MM.1S (cell line): ENCODE measurements at regions not wholly inside any gene's neighbourhood (a gene's known extent, or its start where the extent isn't known, plus 50 kb on each side); places are given as distances from the start of the nearest gene placed in this dataset.

Experiments used
- DNase-seq: peaks from one replicate; pipeline ENCODE4 v3.0.0-alpha.2; 2015
- H2AFZ ChIP-seq: fragments of 300-600 bp; sonication (generic); 2 replicates; pipeline ENCODE4 v1.6.0; 2016; ENCODE audit warnings: antibody characterized with exemption, low read length
- H3F3A ChIP-seq: fragments of 300-600 bp; sonication (generic); 2 replicates; pipeline ENCODE4 v1.6.1; 2016; ENCODE audit warnings: mild to moderate bottlenecking, antibody characterized with exemption, low read length, moderate library complexity, mixed read lengths; ENCODE audit not compliant: insufficient read depth
- H3K27ac ChIP-seq: fragments of 300-600 bp; sonication (generic); 2 replicates; pipeline ENCODE4 v1.5.1; 2016; ENCODE audit warnings: mild to moderate bottlenecking, low read length
- H3K27me3 ChIP-seq: fragments of 300-600 bp; sonication (generic); replicated peaks from 2 replicates; pipeline ENCODE4 v1.6.0; 2016; ENCODE audit warnings: low read length; ENCODE audit not compliant: insufficient read depth
- H3K36me3 ChIP-seq: fragments of 300-600 bp; sonication (generic); replicated peaks from 2 replicates; pipeline ENCODE4 v1.6.1; 2016; ENCODE audit warnings: mild to moderate bottlenecking, low read length, mixed read lengths; ENCODE audit not compliant: insufficient read depth
- H3K4me1 ChIP-seq: fragments of 300-600 bp; sonication (generic); 2 replicates; pipeline ENCODE4 v1.6.1; 2016; ENCODE audit warnings: low read length, mixed read lengths
- H3K4me2 ChIP-seq: fragments of 300-600 bp; sonication (generic); 2 replicates; pipeline ENCODE4 v1.6.0; 2016; ENCODE audit warnings: low read depth, low read length
- H3K4me3 ChIP-seq: fragments of 300-600 bp; sonication (generic); 2 replicates; pipeline ENCODE4 v1.5.1; 2016; ENCODE audit warnings: low read length, mixed read lengths
- H3K79me2 ChIP-seq: fragments of 300-600 bp; sonication (generic); 2 replicates; pipeline ENCODE4 v1.6.1; 2016; ENCODE audit warnings: mixed run types, low read length, mixed read lengths
- H3K9ac ChIP-seq: fragments of 300-600 bp; sonication (generic); 2 replicates; pipeline ENCODE4 v1.6.1; 2016; ENCODE audit warnings: low read length, mixed read lengths
- H3K9me2 ChIP-seq: fragments of 300-600 bp; sonication (generic); replicated peaks from 2 replicates; pipeline ENCODE4 v1.6.1; 2016; ENCODE audit warnings: mild to moderate bottlenecking, low read length, mixed read lengths; ENCODE audit not compliant: insufficient read depth
- H3K9me3 ChIP-seq: fragments of 300-600 bp; sonication (generic); replicated peaks from 2 replicates; pipeline ENCODE4 v1.6.1; 2016; ENCODE audit warnings: mild to moderate bottlenecking, low read length, mixed read lengths; ENCODE audit not compliant: insufficient read depth
- H4K20me1 ChIP-seq: fragments of 300-600 bp; sonication (generic); 2 replicates; pipeline ENCODE4 v1.6.1; 2016; ENCODE audit warnings: mild to moderate bottlenecking, low read length, moderate library complexity, mixed read lengths; ENCODE audit not compliant: insufficient read depth
- EZH2 ChIP-seq: fragments of 300-600 bp; sonication (generic); optimal IDR thresholded peaks from 2 replicates; pipeline ENCODE3; 2017; ENCODE audit warnings: low read depth, mild to moderate bottlenecking, antibody characterized with exemption, low read length, mixed read lengths
- EZH2phosphoT487 ChIP-seq: fragments of 300-600 bp; sonication (generic); IDR thresholded peaks from 2 replicates; pipeline ENCODE4 v1.6.1; 2018; ENCODE audit warnings: antibody characterized with exemption, low read length
- TF ChIP-seq, protein P1 (sequence below): fragments of 300-600 bp; sonication (generic); IDR thresholded peaks from 2 replicates; pipeline ENCODE4 v1.5.1; 2016; ENCODE audit warnings: antibody characterized with exemption, low read length, mixed read lengths

DNA sequence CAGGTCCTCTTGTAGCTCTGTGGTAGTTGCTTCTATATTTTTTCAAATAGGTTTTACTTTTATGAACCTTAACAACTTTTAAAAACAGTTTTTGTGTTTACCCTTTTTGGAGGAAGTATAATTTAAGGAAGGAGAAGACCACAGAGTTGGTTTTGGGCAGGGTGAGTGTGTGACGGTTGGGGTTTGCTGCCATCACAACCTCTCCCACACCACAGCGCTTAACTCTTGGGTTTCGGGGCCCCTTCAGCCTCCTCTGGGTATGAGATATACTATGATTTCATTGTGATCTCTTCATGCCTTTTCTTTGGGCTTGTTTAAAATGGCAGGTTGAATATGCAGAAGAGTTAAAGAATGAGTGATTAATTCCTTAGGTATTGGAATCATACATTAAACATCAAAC lies 228.7 kb upstream of the CRY1 start:
- Histone ChIP-seq H3K9me2 (no peaks in the 10 kb centered on the region), H3K27ac (no peak overlapping the region), H3K9ac (no peak overlapping the region), H3K9me3 (no peaks in the 10 kb centered on the region), H3K4me2 (no peak overlapping the region), H2AFZ (no peak overlapping the region), H3K27me3 (peaks cover 29% of the 10 kb centered on the region), H3K4me1 (no peaks in the 10 kb centered on the region), H3K79me2 (no peaks in the 10 kb centered on the region), H3K4me3 (no peak overlapping the region), H4K20me1 (no peaks in the 10 kb centered on the region), H3K36me3 (no peaks in the 10 kb centered on the region), H3F3A (no peaks in the 10 kb centered on the region)
- no peak for TF ChIP-seq EZH2phosphoT487
- TF ChIP-seq, protein P1, sequence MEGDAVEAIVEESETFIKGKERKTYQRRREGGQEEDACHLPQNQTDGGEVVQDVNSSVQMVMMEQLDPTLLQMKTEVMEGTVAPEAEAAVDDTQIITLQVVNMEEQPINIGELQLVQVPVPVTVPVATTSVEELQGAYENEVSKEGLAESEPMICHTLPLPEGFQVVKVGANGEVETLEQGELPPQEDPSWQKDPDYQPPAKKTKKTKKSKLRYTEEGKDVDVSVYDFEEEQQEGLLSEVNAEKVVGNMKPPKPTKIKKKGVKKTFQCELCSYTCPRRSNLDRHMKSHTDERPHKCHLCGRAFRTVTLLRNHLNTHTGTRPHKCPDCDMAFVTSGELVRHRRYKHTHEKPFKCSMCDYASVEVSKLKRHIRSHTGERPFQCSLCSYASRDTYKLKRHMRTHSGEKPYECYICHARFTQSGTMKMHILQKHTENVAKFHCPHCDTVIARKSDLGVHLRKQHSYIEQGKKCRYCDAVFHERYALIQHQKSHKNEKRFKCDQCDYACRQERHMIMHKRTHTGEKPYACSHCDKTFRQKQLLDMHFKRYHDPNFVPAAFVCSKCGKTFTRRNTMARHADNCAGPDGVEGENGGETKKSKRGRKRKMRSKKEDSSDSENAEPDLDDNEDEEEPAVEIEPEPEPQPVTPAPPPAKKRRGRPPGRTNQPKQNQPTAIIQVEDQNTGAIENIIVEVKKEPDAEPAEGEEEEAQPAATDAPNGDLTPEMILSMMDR = no peak
- no peak for DNase-seq

DNA sequence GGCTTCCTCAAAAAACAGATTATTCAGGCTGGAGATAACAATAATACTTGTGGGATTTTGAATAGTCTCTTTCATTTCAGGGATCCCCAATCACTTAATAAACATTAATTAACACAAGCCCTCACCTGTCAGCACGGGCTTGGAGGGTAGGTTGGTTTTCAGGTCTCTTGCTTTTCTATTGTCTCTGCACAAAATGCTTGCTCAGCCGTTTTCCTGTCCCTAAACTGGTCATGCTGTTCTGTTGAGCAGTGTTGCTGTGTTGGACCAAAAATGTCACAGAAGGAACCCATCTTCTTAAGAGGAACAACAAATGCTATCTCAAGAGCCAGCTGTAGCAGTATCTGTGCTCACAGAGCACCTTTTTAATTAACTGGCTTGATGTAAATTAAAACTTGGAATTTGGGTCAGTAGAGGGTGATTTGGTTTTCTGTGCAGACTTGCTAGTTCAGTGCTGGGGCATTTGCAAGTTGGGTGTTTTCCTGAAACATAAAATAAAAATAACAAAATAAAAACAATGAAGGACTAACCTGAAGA lies 231.8 kb upstream of the CRY1 start:
- Histone ChIP-seq H3K79me2 (no peaks in the 10 kb centered on the region), H4K20me1 (no peaks in the 10 kb centered on the region), H3K9me2 (no peaks in the 10 kb centered on the region), H3K4me1 (no peaks in the 10 kb centered on the region), H3F3A (no peaks in the 10 kb centered on the region), H2AFZ (no peak overlapping the region), H3K27ac (no peak overlapping the region), H3K36me3 (no peaks in the 10 kb centered on the region), H3K27me3 (peaks cover 19% of the 10 kb centered on the region), H3K9me3 (no peaks in the 10 kb centered on the region), H3K4me3 (no peak overlapping the region), H3K9ac (no peak overlapping the region), H3K4me2 (no peak overlapping the region)
- TF ChIP-seq EZH2phosphoT487 = no peak
- TF ChIP-seq EZH2 = no peak
- DNase-seq = no peak

DNA sequence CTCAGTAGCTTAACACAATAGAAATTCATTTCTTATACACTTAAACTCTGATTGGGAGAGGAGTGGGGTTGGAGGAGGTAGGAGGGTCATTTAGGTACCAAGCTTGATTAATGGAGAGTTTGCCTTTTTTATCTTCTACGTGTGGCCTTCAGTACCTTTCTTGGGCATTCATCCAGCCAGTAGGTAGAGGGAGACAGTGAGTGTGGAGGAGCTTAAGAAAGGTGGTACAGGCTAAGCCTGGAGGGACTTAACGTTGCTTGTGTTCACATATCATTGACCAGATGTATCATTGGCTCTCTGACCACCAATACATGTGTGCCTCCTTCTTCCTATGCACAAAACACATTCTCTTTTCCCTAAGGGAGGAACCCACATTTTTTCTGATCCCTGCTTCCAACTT lies 232.9 kb upstream of the CRY1 start:
- TF ChIP-seq, protein P1 = no peak
- TF ChIP-seq EZH2 = no peak
- no peak for TF ChIP-seq EZH2phosphoT487
- no peaks in the 10 kb centered on the region for H3F3A ChIP-seq
- no peaks in the 10 kb centered on the region for H3K79me2 ChIP-seq
- H3K4me1 ChIP-seq = no peaks in the 10 kb centered on the region
- no peaks in the 10 kb centered on the region for H3K9me3 ChIP-seq
- no peaks in the 10 kb centered on the region for H4K20me1 ChIP-seq
- H3K9ac ChIP-seq = no peak overlapping the region
- no peak overlapping the region for H3K4me2 ChIP-seq
- no peak for DNase-seq
- H3K27ac ChIP-seq = no peak overlapping the region
- no peak overlapping the region for H3K4me3 ChIP-seq
- no peaks in the 10 kb centered on the region for H3K9me2 ChIP-seq
- H3K27me3 ChIP-seq = peaks cover 8% of the 10 kb centered on the region; the same call in 1 of the 2 replicates
- no peaks in the 10 kb centered on the region for H3K36me3 ChIP-seq
- H2AFZ ChIP-seq = no peak overlapping the region

DNA sequence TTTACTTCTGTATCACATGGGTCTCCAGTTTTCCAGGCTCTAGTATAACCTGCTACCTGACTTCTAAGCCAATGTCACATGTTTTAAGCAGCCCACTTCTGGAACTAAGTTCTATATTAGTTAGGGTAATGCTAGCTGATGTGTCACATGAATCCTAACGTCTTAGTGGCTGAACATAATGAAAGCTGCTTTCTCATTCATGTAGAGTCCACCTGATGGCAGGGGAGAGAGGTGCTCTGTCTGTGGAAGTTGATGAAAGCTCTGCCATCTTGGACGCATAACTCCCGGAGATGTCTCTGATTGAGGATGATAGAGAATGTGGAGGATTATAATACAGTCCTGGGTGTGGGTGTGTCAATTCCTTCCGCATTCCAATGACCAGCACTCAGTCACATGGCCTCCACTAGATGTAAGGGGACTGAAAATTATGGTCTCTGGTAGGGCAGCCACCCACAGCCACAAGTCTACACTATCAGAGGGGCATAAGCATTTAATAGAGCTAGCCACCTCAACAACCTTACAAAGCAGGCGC lies 234.4 kb upstream of the CRY1 start:
- H4K20me1 ChIP-seq = no peaks in the 10 kb centered on the region

More for the DNA sequence above, 234.4 kb upstream of the CRY1 start:
- H3K4me2 ChIP-seq = no peak overlapping the region
- DNase-seq = no peak
- H3K4me3 ChIP-seq = no peak overlapping the region
- no peaks in the 10 kb centered on the region for H3K9me3 ChIP-seq
- no peaks in the 10 kb centered on the region for H3F3A ChIP-seq
- no peak overlapping the region for H3K9ac ChIP-seq
- H3K79me2 ChIP-seq = no peaks in the 10 kb centered on the region
- H2AFZ ChIP-seq = no peak overlapping the region
- H3K36me3 ChIP-seq = no peaks in the 10 kb centered on the region
- H3K27ac ChIP-seq = no peak overlapping the region
- no peaks in the 10 kb centered on the region for H3K27me3 ChIP-seq
- no peak for TF ChIP-seq EZH2
- no peak for TF ChIP-seq EZH2phosphoT487
- TF ChIP-seq, protein P1 = no peak
- H3K9me2 ChIP-seq = no peaks in the 10 kb centered on the region
- H3K4me1 ChIP-seq = no peaks in the 10 kb centered on the region
